ENCODE measurements at regions not wholly inside any gene's neighbourhood (a gene's known extent, or its start where the extent isn't known, plus 50 kb on each side); places are given as distances from the start of the nearest gene placed in this dataset.

DNA sequence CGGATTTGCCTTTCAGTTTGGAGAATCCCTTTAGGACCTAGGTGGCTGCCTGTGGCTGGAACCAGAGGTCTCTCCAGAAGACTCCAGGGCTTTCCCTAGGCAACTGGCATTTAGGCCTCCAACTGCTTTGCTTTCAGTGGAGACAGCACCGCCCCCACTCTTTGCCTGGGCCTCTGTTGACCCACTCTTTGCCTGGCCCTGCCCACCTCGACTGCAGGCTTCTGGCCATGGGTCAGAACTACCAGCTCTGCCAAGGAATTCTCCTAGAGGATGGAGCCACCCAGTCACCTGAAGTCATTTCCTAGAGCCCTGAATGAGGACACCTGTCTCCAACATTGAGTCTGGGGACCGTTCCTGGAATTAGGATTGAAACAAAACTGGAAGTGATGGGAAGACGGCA, 439.0 kb upstream of the CDH4 start:
- TF ChIP-seq, protein P1, sequence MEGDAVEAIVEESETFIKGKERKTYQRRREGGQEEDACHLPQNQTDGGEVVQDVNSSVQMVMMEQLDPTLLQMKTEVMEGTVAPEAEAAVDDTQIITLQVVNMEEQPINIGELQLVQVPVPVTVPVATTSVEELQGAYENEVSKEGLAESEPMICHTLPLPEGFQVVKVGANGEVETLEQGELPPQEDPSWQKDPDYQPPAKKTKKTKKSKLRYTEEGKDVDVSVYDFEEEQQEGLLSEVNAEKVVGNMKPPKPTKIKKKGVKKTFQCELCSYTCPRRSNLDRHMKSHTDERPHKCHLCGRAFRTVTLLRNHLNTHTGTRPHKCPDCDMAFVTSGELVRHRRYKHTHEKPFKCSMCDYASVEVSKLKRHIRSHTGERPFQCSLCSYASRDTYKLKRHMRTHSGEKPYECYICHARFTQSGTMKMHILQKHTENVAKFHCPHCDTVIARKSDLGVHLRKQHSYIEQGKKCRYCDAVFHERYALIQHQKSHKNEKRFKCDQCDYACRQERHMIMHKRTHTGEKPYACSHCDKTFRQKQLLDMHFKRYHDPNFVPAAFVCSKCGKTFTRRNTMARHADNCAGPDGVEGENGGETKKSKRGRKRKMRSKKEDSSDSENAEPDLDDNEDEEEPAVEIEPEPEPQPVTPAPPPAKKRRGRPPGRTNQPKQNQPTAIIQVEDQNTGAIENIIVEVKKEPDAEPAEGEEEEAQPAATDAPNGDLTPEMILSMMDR (IDR thresholded peaks at IDR 0.05), result no peak
- TF ChIP-seq CHD2 (IDR thresholded peaks at IDR 0.05; ENCODE audit: low read length, partially characterized antibody) (no peak), POLR2A (IDR thresholded peaks at IDR 0.05; ENCODE audit: low read length) (no peak), EP300 (IDR thresholded peaks at IDR 0.05) (no peak), MYC (IDR thresholded peaks at IDR 0.05; ENCODE audit: borderline replicate concordance, low read length) (no peak), HOXA7 (CRISPR knock-in tag; IDR thresholded peaks at IDR 0.05) (no peak), RFX5 (IDR thresholded peaks at IDR 0.05) (no peak)
